AG04450 (cell line): ENCODE measurements at regions not wholly inside any gene's neighbourhood (a gene's known extent, or its start where the extent isn't known, plus 50 kb on each side); places are given as distances from the start of the nearest gene placed in this dataset.

Experiments
- CTCF ChIA-PET: fragments of 300-600, 350-600 bp; formaldehyde crosslinking; extraction: SDS; loops from one replicate; lab custom pipeline; 2022; ENCODE audit warnings: antibody characterized with exemption, inconsistent platforms; lab: Charles Lee
- POLR2A ChIA-PET: fragments of 350-600 bp; formaldehyde crosslinking; extraction: SDS; loops from one replicate; lab custom pipeline; 2021; ENCODE audit warnings: antibody characterized with exemption, inconsistent platforms; lab: Yijun Ruan, JAX
- DNase-seq: peaks from one replicate; pipeline ENCODE4 v3.0.0-alpha.2; 2011; ENCODE audit warnings: low read depth, low spot score
- H3K27ac ChIP-seq: one replicate; pipeline ENCODE4 v1.5.1; 2012; ENCODE audit warnings: low read depth, low read length, control low read depth
- H3K27me3 ChIP-seq: one replicate; pipeline ENCODE4 v1.6.0; 2012; ENCODE audit warnings: low read length; ENCODE audit not compliant: control insufficient read depth, insufficient read depth
- H3K4me3 ChIP-seq: 2 replicates; pipeline ENCODE4 v1.5.1; 2011; ENCODE audit warnings: mild to moderate bottlenecking, low read depth, low read length, control low read depth
- H3K9me3 ChIP-seq: 2 replicates; pipeline ENCODE4 v1.5.1; 2012; ENCODE audit warnings: low read length; ENCODE audit not compliant: control insufficient read depth, insufficient read depth
- CTCF ChIP-seq: IDR thresholded peaks from 2 replicates; pipeline ENCODE4 v1.5.1; 2011; ENCODE audit warnings: low read depth, low read length, control low read depth, inconsistent platforms

GRCh38 chr6:142500250-142500786, 198.5 kb downstream of the ADGRG6 start:
- CTCF ChIA-PET: interaction anchor here (3.5 kb wide), 1 partner anchor 26 kb away, joined by 10 read pairs; no protein-coding TSS in a partner anchor
- Histone ChIP-seq H3K27ac (no peak overlapping the region), H3K27me3 (no peaks in the 10 kb centered on the region), H3K9me3 (no peaks in the 10 kb centered on the region), H3K4me3 (no peak overlapping the region)
- TF ChIP-seq CTCF: no peak
- POLR2A ChIA-PET: no interaction called here
- DNase-seq: no peak

GRCh38 chr6:142501795-142502194, 200.0 kb downstream of the ADGRG6 start:
- Histone ChIP-seq H3K27me3 (no peaks in the 10 kb centered on the region), H3K4me3 (no peak overlapping the region), H3K9me3 (no peaks in the 10 kb centered on the region), H3K27ac (no peak overlapping the region)
- no peak for TF ChIP-seq CTCF
- DNase-seq: no peak
- POLR2A ChIA-PET: no interaction called here
- CTCF ChIA-PET: interaction anchor here (0.6 to 1.0 kb wide), 2 partner anchors 18 to 27 kb away, joined by 3 to 4 read pairs; no protein-coding TSS in a partner anchor

- DNase-seq: no peak
- Histone ChIP-seq H3K27me3 (peaks cover 10% of the 10 kb centered on the region), H3K9me3 (no peaks in the 10 kb centered on the region), H3K4me3 (no peak overlapping the region), H3K27ac (no peak overlapping the region)
- ChIA-PET POLR2A (no interaction called here), CTCF (no interaction called here)
- TF ChIP-seq CTCF: no peak
These were observed 205.3 kb downstream of the ADGRG6 start for GRCh38 chr6:142507065-142507464.

DNA sequence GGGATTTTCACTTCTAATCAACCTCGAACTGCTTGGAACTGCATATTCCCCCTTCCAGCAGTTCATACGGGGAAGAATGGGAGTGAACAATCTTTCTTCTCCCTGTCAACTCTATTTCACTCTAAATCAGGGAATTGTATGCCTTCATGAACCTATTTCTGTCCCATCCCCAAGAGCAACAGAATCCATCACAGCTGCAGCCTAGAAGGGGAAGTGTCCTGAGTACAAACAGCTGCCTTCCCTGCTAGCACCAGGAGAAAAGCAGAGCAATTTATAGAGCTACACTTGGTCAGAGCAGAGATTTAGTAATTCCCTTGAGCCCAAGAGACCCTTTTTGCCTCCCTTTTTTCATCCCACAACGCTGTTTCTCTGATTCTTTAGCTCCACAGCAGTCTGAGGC, 208.4 kb downstream of the ADGRG6 start:
- CTCF ChIA-PET: no interaction called here

More for the DNA sequence above, 208.4 kb downstream of the ADGRG6 start:
- no peak for TF ChIP-seq CTCF
- POLR2A ChIA-PET: no interaction called here
- H3K27ac ChIP-seq: no peak overlapping the region
- DNase-seq: no peak
- no peaks in the 10 kb centered on the region for H3K9me3 ChIP-seq
- H3K27me3 ChIP-seq: peaks cover 12% of the 10 kb centered on the region
- no peak overlapping the region for H3K4me3 ChIP-seq
